ENCODE measurements at regions not wholly inside any gene's neighbourhood (a gene's known extent, or its start where the extent isn't known, plus 50 kb on each side); places are given as distances from the start of the nearest gene placed in this dataset.

DNA sequence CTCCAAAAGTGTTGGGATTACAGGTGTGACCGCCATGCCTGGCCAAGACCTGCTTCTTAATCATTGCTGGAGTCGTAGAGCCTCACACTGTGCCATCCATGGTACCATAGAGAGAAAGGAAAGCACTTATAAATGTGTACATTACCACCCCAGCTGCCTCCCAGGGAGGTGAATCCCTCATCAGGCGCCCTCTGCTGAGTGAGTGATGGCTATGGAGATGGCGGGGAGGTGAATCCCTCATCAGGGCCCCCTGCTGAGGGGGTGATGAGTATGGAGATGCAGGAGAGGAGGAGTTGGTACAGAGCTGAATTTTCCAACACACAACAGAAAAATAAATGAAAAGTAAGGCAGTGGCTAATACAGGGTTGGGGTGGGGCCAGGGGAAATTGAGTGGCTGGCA is 263.4 kb downstream of the UQCRFS1 start:
- no peak overlapping the region for H3K27ac ChIP-seq
- peaks cover 0 to 15% (median 5%) of the 10 kb centered on the region in 8 donors for H3K9me3 ChIP-seq
- whole genome bisulfite sequencing, 5 donors = 68 to 92% (median 75%) methylated on average over 4 of the region's 4 CpGs
- H3K4me3 ChIP-seq = no peak overlapping the region
- DNase-seq = no peak
- TF ChIP-seq POLR2AphosphoS5 (IDR thresholded peaks at IDR 0.05) (no peak), POLR2A (IDR thresholded peaks at IDR 0.05) (no peak)
- TF ChIP-seq, protein P1, sequence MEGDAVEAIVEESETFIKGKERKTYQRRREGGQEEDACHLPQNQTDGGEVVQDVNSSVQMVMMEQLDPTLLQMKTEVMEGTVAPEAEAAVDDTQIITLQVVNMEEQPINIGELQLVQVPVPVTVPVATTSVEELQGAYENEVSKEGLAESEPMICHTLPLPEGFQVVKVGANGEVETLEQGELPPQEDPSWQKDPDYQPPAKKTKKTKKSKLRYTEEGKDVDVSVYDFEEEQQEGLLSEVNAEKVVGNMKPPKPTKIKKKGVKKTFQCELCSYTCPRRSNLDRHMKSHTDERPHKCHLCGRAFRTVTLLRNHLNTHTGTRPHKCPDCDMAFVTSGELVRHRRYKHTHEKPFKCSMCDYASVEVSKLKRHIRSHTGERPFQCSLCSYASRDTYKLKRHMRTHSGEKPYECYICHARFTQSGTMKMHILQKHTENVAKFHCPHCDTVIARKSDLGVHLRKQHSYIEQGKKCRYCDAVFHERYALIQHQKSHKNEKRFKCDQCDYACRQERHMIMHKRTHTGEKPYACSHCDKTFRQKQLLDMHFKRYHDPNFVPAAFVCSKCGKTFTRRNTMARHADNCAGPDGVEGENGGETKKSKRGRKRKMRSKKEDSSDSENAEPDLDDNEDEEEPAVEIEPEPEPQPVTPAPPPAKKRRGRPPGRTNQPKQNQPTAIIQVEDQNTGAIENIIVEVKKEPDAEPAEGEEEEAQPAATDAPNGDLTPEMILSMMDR (IDR thresholded peaks at IDR 0.05 in 8 of 11, conservative IDR thresholded peaks at IDR 0.05 in 3 of 11) = no peak
- intact Hi-C loops (cut with DNase I; ENCODE audit: low total_unique reads) = no loop called here
- H3K36me3 ChIP-seq = no peaks in the 10 kb centered on the region
- no peaks in the 10 kb centered on the region for H3K27me3 ChIP-seq (replicated peaks in 1 of 7)
- H3K4me1 ChIP-seq = no peaks in the 10 kb centered on the region

DNA sequence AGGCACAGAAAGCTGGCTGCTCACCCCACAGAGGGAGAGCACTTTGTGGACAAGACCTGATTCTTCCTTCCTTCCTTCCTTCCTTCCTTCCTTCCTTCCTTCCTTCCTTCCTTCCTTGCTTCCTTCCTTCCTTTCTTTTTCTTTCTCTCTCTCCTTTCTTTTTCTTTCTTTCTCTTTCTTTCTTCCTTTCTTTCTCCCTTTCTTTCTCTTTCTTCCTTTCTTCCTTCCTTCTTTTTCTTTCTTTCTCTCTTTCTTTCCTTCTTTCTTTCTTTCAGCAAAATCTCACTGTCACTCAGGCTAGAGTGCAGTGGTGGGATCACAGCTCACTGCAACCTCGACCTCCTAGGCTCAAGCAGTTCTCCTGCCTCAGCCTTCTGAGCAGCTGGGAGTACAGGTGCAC is 263.9 kb downstream of the UQCRFS1 start:
- no peak for DNase-seq
- TF ChIP-seq POLR2A (IDR thresholded peaks at IDR 0.05) (no peak), POLR2AphosphoS5 (IDR thresholded peaks at IDR 0.05) (no peak)
- TF ChIP-seq, protein P1 (IDR thresholded peaks at IDR 0.05 in 8 of 11, conservative IDR thresholded peaks at IDR 0.05 in 3 of 11) = no peak
- Histone ChIP-seq H3K4me3 (no peak overlapping the region), H3K36me3 (no peaks in the 10 kb centered on the region), H3K27me3 (replicated peaks in 1 of 7) (no peaks in the 10 kb centered on the region), H3K9me3 (peaks cover 0 to 10% (median under 1%) of the 10 kb centered on the region in 8 donors), H3K27ac (no peak overlapping the region), H3K4me1 (no peaks in the 10 kb centered on the region)
- intact Hi-C loops (cut with DNase I; ENCODE audit: low total_unique reads) = no loop called here
- 50 to 63% (median 56%) methylated on average over 1 of the region's 1 CpG for WGBS, 5 donors

DNA sequence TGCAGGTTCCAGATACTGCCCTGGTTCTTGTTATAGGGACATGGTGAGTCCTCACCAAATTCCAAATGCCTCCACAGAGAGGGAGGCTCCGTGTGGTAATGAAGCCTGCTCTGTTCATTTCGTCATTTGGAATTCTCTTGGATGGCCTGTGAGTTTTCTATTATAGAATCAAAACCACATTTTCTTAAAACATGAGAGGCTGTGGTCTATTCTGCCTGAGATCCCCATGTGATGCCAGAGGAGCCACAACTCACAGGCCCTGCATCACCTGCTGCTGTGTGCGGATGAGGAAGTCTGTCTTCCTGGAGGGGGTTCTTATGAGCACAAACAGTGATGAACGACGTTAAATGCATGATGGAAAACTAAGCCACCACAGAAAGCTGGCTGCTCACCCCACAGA is 264.4 kb downstream of the UQCRFS1 start:
- Histone ChIP-seq H3K4me3 (no peak overlapping the region), H3K27me3 (replicated peaks in 1 of 7) (no peaks in the 10 kb centered on the region), H3K4me1 (no peaks in the 10 kb centered on the region), H3K9me3 (peaks cover 0 to 10% (median 0%) of the 10 kb centered on the region in 8 donors), H3K27ac (no peak overlapping the region), H3K36me3 (no peaks in the 10 kb centered on the region)
- no peak for DNase-seq
- WGBS, 5 donors = 43 to 62% (median 46%) methylated on average over 5 of the region's 5 CpGs
- intact Hi-C loops (cut with DNase I; ENCODE audit: low total_unique reads) = no loop called here
- TF ChIP-seq POLR2A (IDR thresholded peaks at IDR 0.05) (no peak), POLR2AphosphoS5 (IDR thresholded peaks at IDR 0.05) (no peak)
- TF ChIP-seq, protein P1 (IDR thresholded peaks at IDR 0.05 in 8 of 11, conservative IDR thresholded peaks at IDR 0.05 in 3 of 11) = no peak

DNA sequence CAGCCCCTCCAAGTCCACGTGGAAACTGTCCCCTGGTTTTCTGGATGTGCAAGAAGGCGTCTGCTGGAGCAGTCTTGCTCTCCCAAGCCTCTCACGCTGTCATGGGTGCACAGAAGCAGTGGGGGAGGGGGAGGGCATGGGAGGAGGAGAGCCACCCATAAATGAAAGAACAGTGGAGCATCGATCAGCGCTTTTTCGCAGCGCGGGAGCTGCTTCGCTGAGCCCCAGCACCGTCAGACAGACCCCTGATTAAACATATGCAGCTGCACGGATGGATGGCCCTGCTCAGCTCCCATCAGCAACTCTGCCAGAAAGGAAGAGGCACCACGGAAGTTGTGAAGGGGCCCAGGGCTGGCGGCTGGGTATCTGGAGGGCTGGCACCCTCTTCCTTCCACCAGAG is 264.9 kb downstream of the UQCRFS1 start:
- 60 to 75% (median 69%) methylated on average over 12 to 13 of the region's 13 CpGs for WGBS, 5 donors
- H3K27me3 ChIP-seq (replicated peaks in 1 of 7) = no peaks in the 10 kb centered on the region
- no peak overlapping the region for H3K4me3 ChIP-seq
- no peaks in the 10 kb centered on the region for H3K36me3 ChIP-seq
- TF ChIP-seq POLR2AphosphoS5 (IDR thresholded peaks at IDR 0.05) = no peak
- TF ChIP-seq POLR2A (IDR thresholded peaks at IDR 0.05) = no peak
- TF ChIP-seq, protein P1 (IDR thresholded peaks at IDR 0.05 in 8 of 11, conservative IDR thresholded peaks at IDR 0.05 in 3 of 11) = no peak
- no peaks in the 10 kb centered on the region for H3K4me1 ChIP-seq
- intact Hi-C loops (cut with DNase I; ENCODE audit: low total_unique reads) = no loop called here
- no peak for DNase-seq
- H3K9me3 ChIP-seq = peaks cover 0 to 9% (median 0%) of the 10 kb centered on the region in 8 donors
- no peak overlapping the region for H3K27ac ChIP-seq

All from spleen (tissue), 11 donors.